B cell (primary cell): ENCODE measurements at regions not wholly inside any gene's neighbourhood (a gene's known extent, or its start where the extent isn't known, plus 50 kb on each side); places are given as distances from the start of the nearest gene placed in this dataset.
"Not testable (repeated sequence)": the region's sequence is repeated elsewhere in the genome, so short reads cannot be mapped to it uniquely, and the experiment has no call there.

Source experiments
- ATAC-seq: fragments of 200-7000 bp; cut with Tn5 transposase; one replicate; pipeline ENCODE4 v1.10.0; 2021; ENCODE audit warnings: low read depth, mild to moderate bottlenecking, moderate number of reproducible peaks, moderate library complexity
- CTCF ChIA-PET: fragments of 350-600 bp; sonication (Branson Sonifier 250); formaldehyde crosslinking; loops from one replicate; lab custom pipeline; 2021; ENCODE audit warnings: antibody characterized with exemption, inconsistent platforms; lab: Charles Lee
- POLR2A ChIA-PET: fragments of 350-600 bp; sonication (Branson Sonifier 250); formaldehyde crosslinking; loops from one replicate; lab custom pipeline; 2021; ENCODE audit warnings: antibody characterized with exemption; lab: Charles Lee
- DNase-seq: peaks from one replicate; pipeline ENCODE4 v3.0.0; 2013
- H2AFZ ChIP-seq: 2 replicates; pipeline ENCODE4 v1.6.1; 2012; ENCODE audit warnings: mild to moderate bottlenecking, low read depth, low read length; ENCODE audit not compliant: insufficient read depth, poor library complexity, severe bottlenecking
- H3K27ac ChIP-seq, 2 donors: 1 replicate in 1 of 2; 2 replicates in 1 of 2; pipeline ENCODE4 v1.5.1; 2012 to 2013; ENCODE audit warnings: low read length in 2 of 2, mild to moderate bottlenecking in 2 of 2, moderate library complexity in 1 of 2
- H3K27me3 ChIP-seq, 4 experiments: fragments of 200-600 bp in 1 of 4; sonication (generic) in 1 of 4; replicated peaks in 1 of 4; 1 replicate in 2 of 4; 2 replicates in 2 of 4; pipeline versions ENCODE4 v1.6.1 to v1.7.0; 2013 to 2016; ENCODE audit warnings: low read length in 3 of 4, mild to moderate bottlenecking in 2 of 4, mixed read lengths in 1 of 4, moderate library complexity in 1 of 4; ENCODE audit not compliant: insufficient read depth in 4 of 4, control insufficient read depth in 3 of 4; ENCODE audit errors: control extremely low read depth in 1 of 4
- H3K36me3 ChIP-seq, 2 experiments: replicated peaks in 1 of 2; 1 replicate in 1 of 2; 2 replicates in 1 of 2; pipeline versions ENCODE4 v1.6.1 to v1.7.1; 2013; ENCODE audit warnings: low read length in 1 of 2; ENCODE audit not compliant: insufficient read depth in 2 of 2, control insufficient read depth in 1 of 2; ENCODE audit errors: control extremely low read depth in 1 of 2, extremely low read depth in 1 of 2
- H3K4me1 ChIP-seq, 2 donors: fragments of 200-600 bp in 1 of 2; sonication (generic) in 1 of 2; 1 replicate in 1 of 2; 2 replicates in 1 of 2; pipeline versions ENCODE4 v1.5.1 to v1.6.1; 2013 to 2017; ENCODE audit warnings: low read length in 2 of 2; ENCODE audit not compliant: control insufficient read depth in 2 of 2, insufficient read depth in 2 of 2
- H3K4me2 ChIP-seq: replicated peaks from 2 replicates; pipeline ENCODE3; 2012; ENCODE audit warnings: mild to moderate bottlenecking, low read depth, low read length; ENCODE audit not compliant: poor library complexity, severe bottlenecking
- H3K4me3 ChIP-seq, 5 experiments: fragments of 200-600 bp in 1 of 5; sonication (generic) in 1 of 5; 1 replicate in 3 of 5; 2 replicates in 2 of 5; pipeline versions ENCODE4 v1.5.1 to v1.7.0; 2011 to 2016; ENCODE audit warnings: low read length in 4 of 5, mild to moderate bottlenecking in 4 of 5, low read depth in 2 of 5, control low read depth in 1 of 5, moderate library complexity in 1 of 5; ENCODE audit not compliant: insufficient read depth in 1 of 5; ENCODE audit errors: control extremely low read depth in 1 of 5, extremely low read depth in 1 of 5
- H3K79me2 ChIP-seq: fragments of 200-600 bp; sonication (generic); one replicate; pipeline ENCODE4 v1.6.0; 2016; ENCODE audit warnings: low read length; ENCODE audit not compliant: control insufficient read depth, insufficient read depth
- H3K9ac ChIP-seq: fragments of 200-600 bp; sonication (generic); 2 replicates; pipeline ENCODE4 v1.6.1; 2017; ENCODE audit warnings: mild to moderate bottlenecking, low read length, moderate library complexity
- H3K9me3 ChIP-seq, 3 donors: one replicate each; pipeline versions ENCODE4 v1.6.1 to v1.7.1; 2013; ENCODE audit warnings: low read length in 2 of 3; ENCODE audit not compliant: control insufficient read depth in 2 of 3, insufficient read depth in 1 of 3; ENCODE audit errors: control extremely low read depth in 1 of 3
- H4K20me1 ChIP-seq: 2 replicates; pipeline ENCODE4 v1.6.0; 2012; ENCODE audit warnings: mild to moderate bottlenecking, low read length; ENCODE audit not compliant: insufficient read depth, control insufficient read depth, poor library complexity, severe bottlenecking
- H3K27ac Mint-ChIP-seq: one replicate; pipeline ENCODE4 v1.8.0; 2021; ENCODE audit warnings: mixed read lengths
- H3K27me3 Mint-ChIP-seq: one replicate; pipeline ENCODE4 v1.8.0; 2021; ENCODE audit warnings: mixed read lengths
- H3K4me1 Mint-ChIP-seq: one replicate; pipeline ENCODE4 v1.8.0; 2021; ENCODE audit warnings: mixed read lengths
- H3K4me3 Mint-ChIP-seq: one replicate; pipeline ENCODE4 v1.8.0; 2021; ENCODE audit warnings: mixed read lengths
- H3K9me3 Mint-ChIP-seq: one replicate; pipeline ENCODE4 v1.8.0; 2022; ENCODE audit warnings: mixed read lengths; ENCODE audit not compliant: insufficient read depth
- WGBS: methylation state at CpG from one replicate; pipeline ENCODE4 v1.1.5; 2013; ENCODE audit warnings: missing lambda C conversion rate; ENCODE audit not compliant: insufficient coverage; 5-methylcytosine and 5-hydroxymethylcytosine counted together
- intact Hi-C: fragments of 100-400 bp; cut with micrococcal nuclease; formaldehyde crosslinking; loops from one replicate; pipeline ENCODE4 v1.10.0; 2022

DNA sequence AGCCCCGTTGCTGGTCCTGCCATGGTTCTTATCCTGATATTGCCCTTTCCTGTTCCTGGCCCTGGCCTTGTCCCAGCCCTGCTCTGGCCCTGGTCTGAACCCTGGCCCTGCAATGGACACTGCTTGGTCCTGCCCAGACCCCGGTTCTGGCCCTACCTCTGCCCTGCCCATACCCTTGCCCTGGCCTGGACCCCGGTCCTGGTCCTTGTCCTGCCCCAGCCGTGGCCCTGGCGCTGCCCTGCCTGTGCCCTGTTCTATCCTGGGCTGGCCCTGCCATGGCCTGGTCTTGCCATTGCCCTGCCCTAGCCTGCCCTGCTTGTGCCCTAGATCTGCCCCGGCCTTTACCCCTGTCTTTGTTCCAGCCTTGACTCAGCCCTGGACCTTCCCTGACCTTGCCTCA is 2887.1 kb upstream of the TEKT4 start:
- H2AFZ ChIP-seq, H3K27ac ChIP-seq, H3K9me3 Mint-ChIP-seq, POLR2A ChIA-PET, intact Hi-C loops, H3K4me1 Mint-ChIP-seq, H3K36me3 ChIP-seq, H3K9ac ChIP-seq, H4K20me1 ChIP-seq, ATAC-seq, H3K4me1 ChIP-seq, H3K4me3 Mint-ChIP-seq, CTCF ChIA-PET, DNase-seq, H3K4me3 ChIP-seq, H3K27ac Mint-ChIP-seq, H3K79me2 ChIP-seq, H3K4me2 ChIP-seq, H3K27me3 Mint-ChIP-seq, H3K27me3 ChIP-seq: not testable (repeated sequence)
- 91% methylated on average over 5 of the region's 6 CpGs for WGBS
- peaks cover 0 to 39% (median 0%) of the 10 kb centered on the region in 3 donors for H3K9me3 ChIP-seq

DNA sequence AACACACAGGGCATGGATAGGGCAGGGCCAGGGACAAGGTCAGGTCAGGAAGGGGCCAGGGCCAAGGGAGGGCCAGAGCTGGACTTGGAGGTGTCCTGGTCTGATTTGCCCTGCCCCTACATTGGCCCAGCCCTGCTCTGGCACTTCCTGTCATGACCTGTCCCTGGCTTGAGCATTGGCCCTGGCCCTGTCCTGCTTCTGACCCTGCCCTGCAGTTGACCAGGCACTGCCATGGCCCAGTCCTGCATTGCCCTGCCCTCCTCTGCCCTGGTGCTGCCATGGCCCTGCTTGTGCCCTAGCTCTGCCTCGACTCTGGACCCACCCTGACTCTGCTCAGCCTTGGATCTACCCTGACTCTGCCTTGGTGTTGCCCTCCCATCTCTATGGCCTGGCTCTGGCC is 2885.7 kb upstream of the TEKT4 start:
- H3K4me3 Mint-ChIP-seq, DNase-seq, intact Hi-C loops, H3K4me2 ChIP-seq, H3K4me1 ChIP-seq, H3K27ac ChIP-seq, H3K27ac Mint-ChIP-seq, CTCF ChIA-PET, H3K9me3 Mint-ChIP-seq, H3K27me3 ChIP-seq, ATAC-seq, POLR2A ChIA-PET, H2AFZ ChIP-seq, H3K36me3 ChIP-seq, H3K4me1 Mint-ChIP-seq, H3K4me3 ChIP-seq, H4K20me1 ChIP-seq, H3K79me2 ChIP-seq, H3K9ac ChIP-seq, H3K27me3 Mint-ChIP-seq: not testable (repeated sequence)
- peaks cover 0 to 36% (median 0%) of the 10 kb centered on the region in 3 donors for H3K9me3 ChIP-seq
- 59% methylated on average over 1 of the region's 1 CpG for WGBS

DNA sequence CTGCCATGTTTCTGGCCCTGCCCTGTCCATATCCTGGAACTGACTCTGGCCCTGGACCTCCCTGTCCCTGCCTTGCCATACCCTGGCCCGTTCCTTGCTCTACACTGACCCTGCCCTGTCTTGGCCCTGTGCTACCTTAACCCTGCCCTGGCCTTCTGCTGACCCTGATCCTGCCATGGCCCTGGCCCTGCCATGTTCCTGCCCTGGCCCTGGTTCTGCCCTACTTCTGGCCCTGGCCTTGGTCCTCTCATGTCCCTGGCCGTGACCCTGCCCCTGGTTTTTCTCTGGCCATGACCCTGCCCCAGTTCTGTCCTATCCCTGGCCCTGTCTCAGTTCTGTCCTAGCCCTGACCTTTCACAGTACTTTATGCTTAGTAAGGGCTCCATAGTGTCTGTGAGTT is 2884.3 kb upstream of the TEKT4 start:
- H3K9me3 Mint-ChIP-seq, H3K27me3 ChIP-seq, H3K27ac Mint-ChIP-seq, H4K20me1 ChIP-seq, H3K27ac ChIP-seq, intact Hi-C loops, H3K27me3 Mint-ChIP-seq, H3K4me1 Mint-ChIP-seq, H3K4me3 ChIP-seq, H3K79me2 ChIP-seq, H2AFZ ChIP-seq, H3K9ac ChIP-seq, H3K4me3 Mint-ChIP-seq, DNase-seq, POLR2A ChIA-PET, H3K4me1 ChIP-seq, H3K4me2 ChIP-seq, ATAC-seq, CTCF ChIA-PET, H3K36me3 ChIP-seq: not testable (repeated sequence)
- peaks cover 0 to 26% (median 0%) of the 10 kb centered on the region in 3 donors for H3K9me3 ChIP-seq
- WGBS, result 50% methylated on average over 1 of the region's 2 CpGs

DNA sequence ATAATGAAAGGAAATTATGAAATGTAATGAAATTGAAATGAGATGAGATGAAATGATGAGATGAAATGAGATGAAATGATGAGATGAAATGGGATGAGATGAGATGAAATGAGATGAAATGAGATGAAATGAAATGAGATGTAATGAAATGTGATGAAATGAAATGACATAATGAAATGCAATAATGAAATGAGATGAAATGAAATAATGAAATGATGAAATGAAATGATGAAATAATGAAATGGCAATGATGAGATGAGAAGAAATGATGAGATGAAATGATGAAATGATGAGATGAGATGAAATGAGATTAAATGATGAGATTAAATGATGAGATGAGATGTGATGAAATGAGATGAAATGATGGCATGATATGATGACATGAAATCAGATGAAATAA is 2882.5 kb upstream of the TEKT4 start:
- H3K9me3 ChIP-seq, result peaks cover 0 to 19% (median 0%) of the 10 kb centered on the region in 3 donors
- H3K9me3 Mint-ChIP-seq, CTCF ChIA-PET: not testable (repeated sequence)

More for the DNA sequence above, 2882.5 kb upstream of the TEKT4 start:
- H3K79me2 ChIP-seq, H3K27me3 Mint-ChIP-seq, H3K27me3 ChIP-seq, H3K27ac Mint-ChIP-seq, H3K27ac ChIP-seq, H3K4me1 ChIP-seq, intact Hi-C loops, DNase-seq, H3K4me3 ChIP-seq, POLR2A ChIA-PET, H3K9ac ChIP-seq, H4K20me1 ChIP-seq, H3K4me3 Mint-ChIP-seq, H2AFZ ChIP-seq, H3K4me2 ChIP-seq, ATAC-seq, H3K36me3 ChIP-seq, H3K4me1 Mint-ChIP-seq: not testable (repeated sequence)
